ENCODE measurements at regions not wholly inside any gene's neighbourhood (a gene's known extent, or its start where the extent isn't known, plus 50 kb on each side); places are given as distances from the start of the nearest gene placed in this dataset.
"Not testable (repeated sequence)": the region's sequence is repeated elsewhere in the genome, so short reads cannot be mapped to it uniquely, and the experiment has no call there.

- no peak for DNase-seq (ENCODE audit: low spot score)
Measured at GRCh38 chr5:93359296-93359959, 221.6 kb downstream of the NR2F1-AS1 start.

DNA sequence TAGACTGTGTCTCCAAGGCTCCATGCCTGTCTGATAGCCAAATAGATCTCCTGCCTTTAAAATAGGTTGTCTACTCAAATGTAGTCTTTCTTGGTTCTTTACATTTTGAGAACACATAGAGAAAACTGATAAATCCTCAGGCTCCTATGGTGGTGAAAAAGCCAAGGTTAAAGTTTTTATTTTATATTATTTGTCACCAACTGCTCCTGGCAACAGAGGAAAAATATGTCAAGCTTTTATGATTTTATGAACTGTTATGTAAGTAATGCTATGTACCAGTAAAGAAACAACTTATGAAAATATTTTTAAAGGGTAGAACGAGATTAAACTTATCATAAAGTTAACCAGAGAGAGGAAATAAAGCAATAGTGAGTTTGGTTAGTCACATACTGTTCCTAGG lies 222.8 kb downstream of the NR2F1-AS1 start:
- DNase-seq (ENCODE audit: low spot score) = no peak

DNA sequence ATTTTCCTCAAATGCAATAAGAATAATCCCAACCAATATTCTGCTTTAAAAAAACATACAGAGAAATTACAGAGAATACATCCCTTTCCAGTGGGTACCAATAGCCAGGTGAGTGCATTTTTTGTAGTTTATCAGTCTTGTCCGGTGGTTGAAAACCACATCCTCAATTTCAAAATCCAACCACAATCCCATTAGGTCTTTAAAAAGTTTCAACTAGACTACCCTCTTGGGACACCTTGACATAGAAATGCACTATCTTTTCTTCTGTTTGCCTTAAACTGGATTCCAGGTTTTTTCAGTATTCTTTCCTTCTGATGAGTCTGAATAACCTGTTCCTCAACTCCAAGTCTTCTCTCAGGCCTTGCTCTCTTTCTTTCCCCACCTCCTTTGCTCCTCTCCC lies 223.3 kb downstream of the NR2F1-AS1 start:
- DNase-seq (ENCODE audit: low spot score) = no peak

DNA sequence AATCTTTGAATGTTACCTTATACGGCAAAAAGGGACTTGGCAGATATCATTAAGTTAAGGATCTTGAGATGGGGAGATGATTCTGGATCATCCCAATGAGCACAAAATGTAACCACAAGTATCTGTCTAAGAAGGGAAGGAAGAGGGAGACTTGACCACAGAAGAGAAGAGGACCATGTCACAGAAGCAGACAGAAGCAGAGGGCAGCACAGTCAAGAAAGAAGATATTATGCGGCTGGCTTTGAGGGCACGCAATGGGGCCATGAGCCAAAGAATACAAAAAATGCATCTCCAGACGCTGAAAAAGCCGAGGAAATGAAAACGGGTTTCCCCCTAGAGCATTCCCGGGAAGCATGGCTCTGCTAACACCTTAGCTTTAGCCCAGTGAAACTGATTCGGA lies 225.3 kb downstream of the NR2F1-AS1 start:
- DNase-seq (ENCODE audit: low spot score) = no peak

DNA sequence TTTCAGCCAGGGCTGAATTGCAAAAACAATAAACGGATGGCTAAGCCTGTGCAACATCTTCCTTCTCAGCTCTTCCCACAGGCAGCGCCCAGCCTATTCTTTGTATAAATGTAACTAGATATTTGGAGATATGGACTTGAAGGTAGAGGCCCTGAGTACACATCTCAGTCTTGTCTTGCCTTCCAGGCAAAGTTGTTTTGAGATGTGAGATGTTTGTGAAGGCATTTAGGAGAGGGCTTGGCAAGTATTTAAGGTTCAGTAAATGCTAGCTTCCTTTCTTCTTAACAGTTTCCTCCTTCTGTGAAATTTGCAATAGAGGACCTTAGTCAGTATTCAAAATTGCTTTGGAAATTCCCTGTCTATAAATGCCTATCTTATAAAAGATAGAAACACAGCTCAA lies 228.8 kb downstream of the NR2F1-AS1 start:
- no peak for DNase-seq (ENCODE audit: low spot score)

GRCh38 chr5:93349613-93350012 lies 231.4 kb downstream of the NR2F1-AS1 start:
- no peak for DNase-seq (ENCODE audit: low spot score)

DNA sequence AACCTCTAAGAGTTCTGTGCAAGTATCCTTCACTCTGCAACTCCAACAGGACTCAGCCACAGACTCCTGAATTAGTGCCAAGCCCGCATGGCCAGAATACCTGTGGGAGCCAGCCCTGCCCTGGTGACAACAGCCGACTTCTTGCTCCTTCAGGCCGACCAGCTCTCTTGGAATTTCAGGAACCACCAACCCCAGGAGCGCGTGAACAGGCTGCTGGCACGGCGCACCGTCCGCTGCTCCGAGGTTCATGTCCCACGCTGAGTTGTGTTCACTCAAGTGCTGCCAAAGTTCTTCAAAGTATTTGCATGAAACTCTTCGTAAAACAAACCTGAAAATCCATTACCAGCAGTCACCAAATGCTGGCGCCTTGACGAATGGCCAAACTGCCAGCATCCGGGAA lies 232.8 kb downstream of the NR2F1-AS1 start:
- no peak for DNase-seq (ENCODE audit: low spot score)

- not testable (repeated sequence) for DNase-seq (ENCODE audit: low spot score)
Measured at GRCh38 chr5:93346850-93347249, 234.2 kb downstream of the NR2F1-AS1 start.

GRCh38 chr5:93346301-93346700 lies 234.7 kb downstream of the NR2F1-AS1 start:
- no peak for DNase-seq (ENCODE audit: low spot score)

DNA sequence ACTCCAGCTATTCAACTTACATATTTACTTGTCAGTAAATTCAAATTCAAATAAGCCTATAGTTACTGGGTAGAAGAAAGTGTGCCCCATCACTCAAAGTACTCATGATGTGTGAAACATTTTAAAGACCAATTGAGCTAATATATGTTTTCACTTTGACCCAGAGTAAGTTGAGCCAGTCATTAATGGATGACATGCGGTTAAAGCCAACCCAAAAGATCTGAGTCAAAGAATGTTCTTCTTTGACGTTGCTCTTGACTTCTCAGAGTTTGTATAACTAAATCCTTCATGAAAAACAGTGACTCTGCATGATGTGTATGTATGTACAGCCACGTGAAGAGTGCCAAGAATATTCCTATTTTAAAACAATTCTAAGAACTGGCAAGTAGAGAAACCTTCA lies 237.4 kb downstream of the NR2F1-AS1 start:
- no peak for DNase-seq (ENCODE audit: low spot score)

DNA sequence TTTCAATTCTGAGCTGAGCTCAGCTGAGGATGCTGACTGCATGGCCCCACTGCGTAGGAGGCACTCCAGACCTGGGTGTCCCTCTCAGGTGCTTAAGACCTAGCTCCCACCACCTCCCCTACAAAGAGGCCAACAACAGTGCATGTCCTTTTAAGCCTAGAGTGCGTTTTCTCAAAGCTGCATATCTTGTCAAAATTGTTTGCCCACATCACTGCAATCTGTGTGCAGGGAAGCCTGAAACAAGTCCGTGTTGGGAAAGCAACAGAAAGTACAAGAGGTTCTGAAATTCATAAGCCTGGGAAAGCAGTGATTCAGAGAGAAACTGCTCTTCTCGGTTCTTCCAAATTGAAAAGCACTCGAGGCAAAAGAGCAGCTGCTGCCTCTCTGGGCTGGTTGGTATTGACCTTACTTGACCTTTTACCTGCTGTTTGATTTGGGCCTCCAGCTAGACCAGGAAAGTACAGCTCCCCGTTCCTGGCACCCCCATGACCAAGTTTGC lies 238.4 kb downstream of the NR2F1-AS1 start:
- DNase-seq (ENCODE audit: low spot score) = no peak

DNA sequence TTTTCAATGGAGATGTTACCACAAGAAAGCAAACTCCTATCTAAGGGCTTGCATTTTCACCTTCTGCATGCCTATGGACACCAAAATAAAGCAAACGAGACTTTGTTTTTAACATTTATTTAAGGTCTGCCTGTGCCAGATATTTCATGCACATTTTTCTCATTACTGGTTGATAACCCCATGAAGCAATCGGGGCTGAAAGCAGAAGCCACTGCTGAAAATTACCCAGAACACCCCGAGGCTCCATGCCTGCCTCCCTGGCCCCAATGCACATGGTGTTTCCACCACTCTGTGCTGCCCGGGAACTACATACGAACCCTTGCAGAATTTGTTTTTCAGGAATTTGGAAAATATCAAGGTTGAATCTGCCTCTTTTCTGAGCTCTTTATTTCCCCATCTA lies 240.1 kb downstream of the NR2F1-AS1 start:
- no peak for DNase-seq (ENCODE audit: low spot score)

- DNase-seq (ENCODE audit: low spot score) = no peak
Measured at GRCh38 chr5:93337138-93337537, 243.9 kb downstream of the NR2F1-AS1 start.

- DNase-seq (ENCODE audit: low spot score) = no peak
Measured at GRCh38 chr5:93336330-93337110, 244.5 kb downstream of the NR2F1-AS1 start.

DNA sequence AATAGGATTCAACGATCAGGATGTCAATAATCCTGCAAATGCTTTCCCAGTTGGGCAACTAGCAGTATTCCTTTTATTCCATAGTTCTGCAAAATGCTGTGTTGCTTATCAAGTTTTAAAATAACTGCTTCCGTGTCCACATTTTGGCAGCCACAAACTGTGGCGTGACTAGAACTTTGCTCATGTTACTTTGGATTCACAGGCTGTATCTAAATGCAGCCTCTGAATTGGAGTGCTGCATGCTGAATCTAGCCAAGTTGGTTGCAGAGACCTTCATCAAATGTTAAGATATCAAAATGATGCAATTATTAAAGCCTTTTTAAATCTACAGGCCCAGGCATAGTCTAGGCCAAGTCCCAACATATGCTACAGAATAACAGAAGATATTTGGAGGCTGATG lies 249.2 kb downstream of the NR2F1-AS1 start:
- no peak for DNase-seq (ENCODE audit: low spot score)

DNA sequence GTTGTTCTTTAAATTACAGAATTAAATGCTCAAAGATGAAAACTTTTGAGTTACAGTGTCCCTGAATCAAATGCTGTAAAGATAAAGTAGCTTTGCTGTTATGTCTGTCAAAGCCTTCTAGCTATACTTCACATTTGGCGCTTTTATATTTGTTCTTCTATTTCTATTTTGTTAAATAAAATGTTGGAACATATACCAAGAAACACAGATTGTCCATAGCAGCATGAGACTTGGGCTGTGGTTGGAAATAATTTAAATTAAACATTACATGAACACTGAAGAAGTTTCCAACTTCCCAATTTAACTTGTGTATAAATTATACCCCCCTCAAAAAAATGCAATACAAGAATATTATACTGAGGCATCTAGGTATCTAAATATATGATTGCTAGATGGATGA lies 249.8 kb downstream of the NR2F1-AS1 start:
- no peak for DNase-seq (ENCODE audit: low spot score)

DNA sequence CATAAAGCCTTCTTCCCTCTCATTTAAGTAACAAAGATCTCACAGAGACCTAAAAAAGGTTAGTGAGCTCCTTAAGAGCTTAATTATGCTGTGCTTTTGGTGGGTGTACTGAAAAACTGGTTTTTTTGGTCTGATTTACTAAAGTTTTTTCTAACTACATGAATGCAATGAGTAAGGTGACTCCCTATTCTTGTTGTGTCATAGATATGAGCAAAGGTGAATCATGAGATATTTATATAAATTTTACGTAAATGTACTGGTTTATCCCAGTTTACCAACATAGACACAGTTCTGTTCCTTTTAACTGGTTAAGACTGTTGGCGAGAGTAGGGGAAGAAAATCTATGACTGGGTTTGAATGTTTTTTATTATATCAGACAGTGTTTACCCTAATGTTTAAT lies 250.5 kb downstream of the NR2F1-AS1 start:
- DNase-seq (ENCODE audit: low spot score) = no peak

DNA sequence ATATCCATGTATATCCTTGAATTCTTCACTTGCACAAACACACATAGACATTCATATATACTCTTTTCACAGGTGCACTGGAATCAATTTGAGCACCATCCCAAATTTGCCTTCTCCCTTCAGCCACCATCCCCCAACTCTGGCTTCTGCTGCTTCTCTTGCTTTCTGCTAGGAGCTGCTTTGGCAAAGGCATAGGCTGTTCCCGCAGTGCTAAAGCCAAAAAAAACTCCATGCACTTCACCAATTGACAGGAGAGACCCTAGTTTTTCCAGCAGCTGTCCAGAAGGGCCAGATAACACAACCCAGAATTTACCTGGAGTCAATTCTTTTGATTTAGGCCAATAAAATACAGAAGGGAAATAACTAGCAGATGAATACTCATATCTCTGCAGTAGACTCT lies 251.3 kb downstream of the NR2F1-AS1 start:
- no peak for DNase-seq (ENCODE audit: low spot score)

GRCh38 chr5:93328833-93329232 lies 252.2 kb downstream of the NR2F1-AS1 start:
- DNase-seq (ENCODE audit: low spot score) = no peak

DNA sequence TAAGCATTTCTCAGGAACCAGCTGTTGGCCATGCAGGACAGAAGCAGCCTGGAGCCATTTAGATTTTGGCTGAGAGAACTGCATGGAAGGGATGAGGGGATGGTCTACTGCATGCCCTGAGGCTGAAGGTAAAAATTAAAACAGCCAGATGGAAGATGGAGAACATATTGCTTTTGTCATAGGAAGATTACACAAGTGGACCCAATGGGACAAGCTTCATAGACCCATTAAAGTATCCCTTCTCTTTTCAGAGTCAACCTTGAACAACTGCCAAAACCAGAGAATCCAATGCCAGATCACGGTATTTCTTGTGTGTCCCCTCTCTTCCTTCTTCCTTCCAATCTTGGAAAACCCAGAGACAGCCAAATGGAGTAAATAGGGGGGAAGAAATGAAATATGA lies 253.4 kb downstream of the NR2F1-AS1 start:
- DNase-seq (ENCODE audit: low spot score) = no peak

GRCh38 chr5:93325946-93326345 lies 255.1 kb downstream of the NR2F1-AS1 start:
- no peak for DNase-seq (ENCODE audit: low spot score)

- DNase-seq (ENCODE audit: low spot score) = no peak
Measured at GRCh38 chr5:93322974-93323860, 257.8 kb downstream of the NR2F1-AS1 start.

All from HuH-7 (cell line).